ENCODE measurements at regions not wholly inside any gene's neighbourhood (a gene's known extent, or its start where the extent isn't known, plus 50 kb on each side); places are given as distances from the start of the nearest gene placed in this dataset.

DNA sequence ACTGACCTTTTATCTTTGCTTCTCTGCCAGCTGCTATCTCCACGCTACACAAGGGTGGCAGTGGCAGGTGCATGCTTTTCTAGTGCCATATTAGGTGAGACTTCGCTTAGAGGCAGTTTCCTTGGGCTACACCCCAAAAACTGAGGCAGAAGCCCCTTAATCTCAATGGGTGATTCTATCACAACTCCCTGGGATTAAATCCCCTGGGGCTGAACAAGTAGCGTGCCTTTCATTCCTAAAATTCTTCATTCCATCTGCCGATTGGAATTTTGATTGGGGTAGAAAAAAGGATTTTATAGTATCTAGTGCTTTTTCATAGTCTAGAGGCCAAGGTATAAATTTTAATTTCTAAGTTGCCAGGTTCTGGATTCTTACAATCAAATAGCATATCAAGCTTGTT is 1040.5 kb upstream of the ACVR2A start:
- TF ChIP-seq POLR2AphosphoS5 (IDR thresholded peaks at IDR 0.05; ENCODE audit: low read depth), result no peak
- TF ChIP-seq CTCF (IDR thresholded peaks at IDR 0.05; ENCODE audit: insufficient read depth, low read length), result no peak
- TF ChIP-seq REST (IDR thresholded peaks at IDR 0.05; ENCODE audit: insufficient replicate concordance, low read depth), result no peak
- TF ChIP-seq SPI1 (IDR thresholded peaks at IDR 0.05; ENCODE audit: borderline replicate concordance, low read depth), result no peak
- TF ChIP-seq GABPA (IDR thresholded peaks at IDR 0.05; ENCODE audit: low read depth), result no peak

All from HL-60 (cell line).